ENCODE measurements at regions not wholly inside any gene's neighbourhood (a gene's known extent, or its start where the extent isn't known, plus 50 kb on each side); places are given as distances from the start of the nearest gene placed in this dataset.

DNA sequence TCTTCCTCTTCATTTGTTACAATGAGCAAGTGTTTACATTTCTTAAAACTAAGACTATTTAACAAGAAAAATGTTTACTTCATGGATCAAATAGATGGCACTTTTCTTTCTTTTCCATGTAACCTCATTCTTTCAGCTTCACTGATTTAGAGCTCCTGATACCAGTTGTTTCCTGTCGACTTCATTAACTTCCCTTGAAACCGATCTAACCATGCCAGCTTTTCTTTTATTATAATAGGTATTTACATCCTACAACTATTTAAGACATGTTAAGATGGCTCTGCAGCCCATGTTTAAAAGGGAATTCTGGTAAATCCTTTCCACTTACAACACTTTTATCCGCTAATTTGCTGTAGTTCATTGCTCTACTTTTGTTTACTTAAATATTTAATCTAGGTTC is 107.3 kb upstream of the DCN start:
- TF ChIP-seq, protein P1, sequence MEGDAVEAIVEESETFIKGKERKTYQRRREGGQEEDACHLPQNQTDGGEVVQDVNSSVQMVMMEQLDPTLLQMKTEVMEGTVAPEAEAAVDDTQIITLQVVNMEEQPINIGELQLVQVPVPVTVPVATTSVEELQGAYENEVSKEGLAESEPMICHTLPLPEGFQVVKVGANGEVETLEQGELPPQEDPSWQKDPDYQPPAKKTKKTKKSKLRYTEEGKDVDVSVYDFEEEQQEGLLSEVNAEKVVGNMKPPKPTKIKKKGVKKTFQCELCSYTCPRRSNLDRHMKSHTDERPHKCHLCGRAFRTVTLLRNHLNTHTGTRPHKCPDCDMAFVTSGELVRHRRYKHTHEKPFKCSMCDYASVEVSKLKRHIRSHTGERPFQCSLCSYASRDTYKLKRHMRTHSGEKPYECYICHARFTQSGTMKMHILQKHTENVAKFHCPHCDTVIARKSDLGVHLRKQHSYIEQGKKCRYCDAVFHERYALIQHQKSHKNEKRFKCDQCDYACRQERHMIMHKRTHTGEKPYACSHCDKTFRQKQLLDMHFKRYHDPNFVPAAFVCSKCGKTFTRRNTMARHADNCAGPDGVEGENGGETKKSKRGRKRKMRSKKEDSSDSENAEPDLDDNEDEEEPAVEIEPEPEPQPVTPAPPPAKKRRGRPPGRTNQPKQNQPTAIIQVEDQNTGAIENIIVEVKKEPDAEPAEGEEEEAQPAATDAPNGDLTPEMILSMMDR (IDR thresholded peaks at IDR 0.05) = no peak
- TF ChIP-seq POLR2A (IDR thresholded peaks at IDR 0.05) = no peak
- TF ChIP-seq POLR2AphosphoS5 (IDR thresholded peaks at IDR 0.05) = no peak
